PC-9 (cell line): ENCODE measurements at regions not wholly inside any gene's neighbourhood (a gene's known extent, or its start where the extent isn't known, plus 50 kb on each side); places are given as distances from the start of the nearest gene placed in this dataset.

ENCODE experiments used
- BruUV-seq: library from RNA; stranded (reverse); fragments of 400-500 nt; replicated peaks from 2 replicates; lab custom pipeline; 2021; lab: Mats Ljungman, UMichigan
- CTCF ChIA-PET: fragments of 300-600 bp; sonication (Branson Sonifier 250); formaldehyde crosslinking; loops from one replicate; lab custom pipeline; 2022; ENCODE audit warnings: antibody characterized with exemption; lab: Charles Lee
- POLR2A ChIA-PET: fragments of 300-600 bp; sonication (Branson Sonifier 250); formaldehyde crosslinking; loops from one replicate; lab custom pipeline; 2022; ENCODE audit warnings: antibody characterized with exemption; ENCODE audit not compliant: unreplicated experiment; lab: Charles Lee
- DNase-seq, 2 experiments: peaks; one replicate each; pipeline versions ENCODE4 v3.0.0 to v3.0.0-alpha.2; 2015 to 2022; ENCODE audit warnings: mixed read lengths in 1 of 2
- H2AFZ ChIP-seq: fragments of 200-600 bp; sonication (generic); 2 replicates; pipeline ENCODE4 v1.8.1; 2017; ENCODE audit warnings: antibody characterized with exemption
- H3F3A ChIP-seq: fragments of 200-600 bp; sonication (generic); 2 replicates; pipeline ENCODE4 v1.8.1; 2017; ENCODE audit warnings: antibody characterized with exemption, mild to moderate bottlenecking, low read depth; ENCODE audit not compliant: insufficient read depth
- H3K27ac ChIP-seq: fragments of 200-600 bp; sonication (generic); 2 replicates; pipeline ENCODE4 v1.6.1; 2016; ENCODE audit warnings: mixed run types
- H3K27me3 ChIP-seq: fragments of 200-600 bp; sonication (generic); 2 replicates; pipeline ENCODE4 v1.6.1; 2016; ENCODE audit warnings: low read depth, mixed run types; ENCODE audit not compliant: insufficient read depth
- H3K36me3 ChIP-seq: fragments of 200-600 bp; sonication (generic); 2 replicates; pipeline ENCODE4 v1.6.1; 2016; ENCODE audit warnings: low read depth, mixed run types
- H3K4me1 ChIP-seq: fragments of 200-600 bp; sonication (generic); replicated peaks from 2 replicates; pipeline ENCODE4 v1.6.1; 2016; ENCODE audit warnings: mixed run types; ENCODE audit not compliant: insufficient read depth
- H3K4me2 ChIP-seq: fragments of 200-600 bp; sonication (generic); 2 replicates; pipeline ENCODE4 v1.6.1; 2017; ENCODE audit warnings: mixed run types
- H3K4me3 ChIP-seq: fragments of 200-600 bp; sonication (generic); 2 replicates; pipeline ENCODE4 v1.6.1; 2016; ENCODE audit warnings: mixed run types
- H3K79me2 ChIP-seq: fragments of 200-600 bp; sonication (generic); 2 replicates; pipeline ENCODE4 v1.6.1; 2017; ENCODE audit warnings: low read depth, mixed run types
- H3K9me2 ChIP-seq: fragments of 200-600 bp; sonication (generic); 2 replicates; pipeline ENCODE4 v1.8.1; 2017; ENCODE audit warnings: mild to moderate bottlenecking; ENCODE audit not compliant: insufficient read depth
- H3K9me3 ChIP-seq: fragments of 200-600 bp; sonication (generic); 2 replicates; pipeline ENCODE4 v1.8.1; 2016; ENCODE audit warnings: low read depth; ENCODE audit not compliant: insufficient read depth
- H4K20me1 ChIP-seq: fragments of 200-600 bp; sonication (generic); 2 replicates; pipeline ENCODE4 v1.8.1; 2017; ENCODE audit not compliant: insufficient read depth
- EZH2 ChIP-seq: fragments of 200-600 bp; sonication (generic); IDR thresholded peaks from 2 replicates; pipeline ENCODE4 v1.8.0; 2017; ENCODE audit warnings: antibody characterized with exemption, low read depth
- intact Hi-C: fragments of 100-400 bp; cut with micrococcal nuclease; formaldehyde crosslinking; loops from one replicate; pipeline ENCODE4 v1.10.0; 2022; ENCODE audit not compliant: unreplicated experiment
- TF ChIP-seq, protein P1 (sequence below): fragments of 200-600 bp; sonication (generic); conservative IDR thresholded peaks from 2 replicates; pipeline ENCODE4 v1.6.1; 2017; ENCODE audit warnings: mixed run types, antibody characterized with exemption, mild to moderate bottlenecking, moderate library complexity

- CTCF ChIA-PET = no interaction called here
- Histone ChIP-seq H3K27ac (no peak overlapping the region), H3K9me3 (no peaks in the 10 kb centered on the region), H4K20me1 (no peaks in the 10 kb centered on the region), H3K4me3 (no peak overlapping the region), H3F3A (peaks cover 17% of the 10 kb centered on the region), H3K4me2 (no peak overlapping the region), H3K4me1 (peaks cover 18% of the 10 kb centered on the region), H3K79me2 (no peaks in the 10 kb centered on the region), H3K9me2 (peaks cover 5% of the 10 kb centered on the region; the same call in 1 of the 2 replicates), H3K27me3 (no peaks in the 10 kb centered on the region), H2AFZ (no peak overlapping the region), H3K36me3 (no peaks in the 10 kb centered on the region)
- BruUV-seq = no TSS peak
- TF ChIP-seq, protein P1, sequence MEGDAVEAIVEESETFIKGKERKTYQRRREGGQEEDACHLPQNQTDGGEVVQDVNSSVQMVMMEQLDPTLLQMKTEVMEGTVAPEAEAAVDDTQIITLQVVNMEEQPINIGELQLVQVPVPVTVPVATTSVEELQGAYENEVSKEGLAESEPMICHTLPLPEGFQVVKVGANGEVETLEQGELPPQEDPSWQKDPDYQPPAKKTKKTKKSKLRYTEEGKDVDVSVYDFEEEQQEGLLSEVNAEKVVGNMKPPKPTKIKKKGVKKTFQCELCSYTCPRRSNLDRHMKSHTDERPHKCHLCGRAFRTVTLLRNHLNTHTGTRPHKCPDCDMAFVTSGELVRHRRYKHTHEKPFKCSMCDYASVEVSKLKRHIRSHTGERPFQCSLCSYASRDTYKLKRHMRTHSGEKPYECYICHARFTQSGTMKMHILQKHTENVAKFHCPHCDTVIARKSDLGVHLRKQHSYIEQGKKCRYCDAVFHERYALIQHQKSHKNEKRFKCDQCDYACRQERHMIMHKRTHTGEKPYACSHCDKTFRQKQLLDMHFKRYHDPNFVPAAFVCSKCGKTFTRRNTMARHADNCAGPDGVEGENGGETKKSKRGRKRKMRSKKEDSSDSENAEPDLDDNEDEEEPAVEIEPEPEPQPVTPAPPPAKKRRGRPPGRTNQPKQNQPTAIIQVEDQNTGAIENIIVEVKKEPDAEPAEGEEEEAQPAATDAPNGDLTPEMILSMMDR = no peak
- no peak for TF ChIP-seq EZH2
- intact Hi-C loops = loop anchor here (5.0 to 10.0 kb wide), 3 partner anchors 202 to 293 kb away; partner anchors contain the start of gene SAMD9
- no peak for DNase-seq
- POLR2A ChIA-PET = interaction anchor here (0.6 kb wide), 1 partner anchor 202 kb away, joined by 5 read pairs; the partner anchor contains the start of gene SAMD9
These were observed 79.0 kb upstream of the CDK6 start for GRCh38 chr7:92915348-92915747.

- intact Hi-C loops = loop anchor here (5.0 to 10.0 kb wide), 3 partner anchors 203 to 292 kb away; partner anchors contain the start of gene SAMD9
- no peak for TF ChIP-seq EZH2
- TF ChIP-seq, protein P1 = no peak
- Histone ChIP-seq H3K4me1 (peaks cover 18% of the 10 kb centered on the region), H3K4me2 (no peak overlapping the region), H3K4me3 (no peak overlapping the region), H3K36me3 (no peaks in the 10 kb centered on the region), H3K27me3 (no peaks in the 10 kb centered on the region), H4K20me1 (no peaks in the 10 kb centered on the region), H3K27ac (no peak overlapping the region), H3F3A (peaks cover 17% of the 10 kb centered on the region), H3K9me3 (no peaks in the 10 kb centered on the region), H3K79me2 (no peaks in the 10 kb centered on the region), H2AFZ (no peak overlapping the region), H3K9me2 (peaks cover 5% of the 10 kb centered on the region; the same call in 1 of the 2 replicates)
- no peak for DNase-seq
- BruUV-seq = no TSS peak
- ChIA-PET CTCF (no interaction called here), POLR2A (no interaction called here)
These were observed 78.3 kb upstream of the CDK6 start for GRCh38 chr7:92914645-92915044.

DNA sequence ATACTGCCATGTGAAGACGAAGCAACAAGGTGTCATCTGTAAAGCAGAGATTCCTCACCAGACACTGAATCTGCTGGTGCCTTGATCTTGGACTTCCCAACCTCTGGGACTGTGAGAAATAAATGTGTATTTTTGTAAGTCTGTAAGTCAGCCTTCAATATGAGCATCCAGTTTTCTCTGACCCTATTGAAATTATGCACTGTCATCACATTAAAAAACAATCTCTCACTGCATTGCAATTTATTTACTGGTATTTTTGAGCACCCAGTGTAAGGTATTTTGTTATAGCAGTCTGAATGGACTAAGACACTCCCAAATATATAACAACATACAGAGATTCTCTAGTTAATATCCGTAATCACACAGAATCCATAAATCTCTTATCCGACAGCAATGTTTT is 77.5 kb upstream of the CDK6 start:
- H3K4me2 ChIP-seq = no peak overlapping the region
- BruUV-seq = no TSS peak
- H3K36me3 ChIP-seq = no peaks in the 10 kb centered on the region
- ChIA-PET CTCF (no interaction called here), POLR2A (no interaction called here)
- no peaks in the 10 kb centered on the region for H4K20me1 ChIP-seq
- no peak overlapping the region for H2AFZ ChIP-seq
- intact Hi-C loops = loop anchor here (10.0 kb wide), 1 partner anchor 219 kb away; no protein-coding TSS in a partner anchor
- H3K27ac ChIP-seq = no peak overlapping the region
- peaks cover 17% of the 10 kb centered on the region for H3F3A ChIP-seq
- TF ChIP-seq, protein P1 = no peak
- TF ChIP-seq EZH2 = no peak
- no peaks in the 10 kb centered on the region for H3K27me3 ChIP-seq
- no peaks in the 10 kb centered on the region for H3K79me2 ChIP-seq
- peaks cover 5% of the 10 kb centered on the region; the same call in 1 of the 2 replicates for H3K9me2 ChIP-seq
- H3K4me3 ChIP-seq = no peak overlapping the region
- H3K9me3 ChIP-seq = no peaks in the 10 kb centered on the region
- peaks cover 18% of the 10 kb centered on the region for H3K4me1 ChIP-seq
- DNase-seq = no peak
